HCEC 1CT (cell line): ENCODE measurements at regions not wholly inside any gene's neighbourhood (a gene's known extent, or its start where the extent isn't known, plus 50 kb on each side); places are given as distances from the start of the nearest gene placed in this dataset.
"Not testable (repeated sequence)": the region's sequence is repeated elsewhere in the genome, so short reads cannot be mapped to it uniquely, and the experiment has no call there.

ENCODE experiments used
- DNase-seq: peaks from one replicate; pipeline ENCODE4 v3.0.0-alpha.2; 2017

DNA sequence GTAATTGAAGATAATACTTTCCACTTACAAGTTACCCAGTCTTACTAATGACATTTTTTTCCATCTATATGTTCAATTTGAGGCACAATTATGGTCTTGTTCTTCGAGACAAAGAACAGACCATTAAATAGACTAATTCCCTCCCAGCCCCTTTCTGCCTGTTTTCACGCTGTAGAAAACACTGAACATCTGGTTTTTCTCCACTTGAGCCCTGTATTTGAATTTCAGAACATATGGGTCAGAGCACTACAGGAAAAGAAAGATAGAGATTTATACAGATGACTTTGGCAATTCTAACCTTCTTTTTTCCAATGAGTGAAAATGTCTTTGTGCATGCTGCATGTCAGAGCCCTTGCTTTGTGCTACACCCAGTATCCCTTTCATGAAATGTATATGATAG, 506.9 kb downstream of the LRRC70 start:
- DNase-seq, result no peak

- DNase-seq, result not testable (repeated sequence)
Measured at GRCh38 chr5:63083689-63084088, 505.1 kb downstream of the LRRC70 start.

GRCh38 chr5:63081402-63081801, 502.8 kb downstream of the LRRC70 start:
- DNase-seq, result no peak

- no peak for DNase-seq
Measured at GRCh38 chr5:63070001-63070400, 491.4 kb downstream of the LRRC70 start.

DNA sequence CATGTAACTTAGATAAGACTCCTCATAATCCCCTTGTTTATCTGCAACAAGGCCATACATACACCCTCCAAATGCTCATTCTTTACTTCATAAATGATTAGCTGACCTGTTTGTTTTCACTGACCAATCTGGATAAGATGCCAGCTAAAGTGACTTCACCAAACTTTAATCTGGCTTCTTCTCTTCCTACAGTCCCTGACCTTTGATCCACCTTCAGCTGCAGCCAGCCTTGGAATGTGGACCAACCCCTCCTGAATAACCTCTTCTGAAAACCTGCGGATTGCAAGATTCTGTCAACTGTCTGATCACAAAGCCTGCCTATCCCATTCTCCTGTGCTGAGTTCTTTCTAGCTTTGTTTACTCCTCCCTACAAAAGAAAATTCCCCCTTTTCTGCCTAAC, 476.8 kb downstream of the LRRC70 start:
- DNase-seq, result no peak

DNA sequence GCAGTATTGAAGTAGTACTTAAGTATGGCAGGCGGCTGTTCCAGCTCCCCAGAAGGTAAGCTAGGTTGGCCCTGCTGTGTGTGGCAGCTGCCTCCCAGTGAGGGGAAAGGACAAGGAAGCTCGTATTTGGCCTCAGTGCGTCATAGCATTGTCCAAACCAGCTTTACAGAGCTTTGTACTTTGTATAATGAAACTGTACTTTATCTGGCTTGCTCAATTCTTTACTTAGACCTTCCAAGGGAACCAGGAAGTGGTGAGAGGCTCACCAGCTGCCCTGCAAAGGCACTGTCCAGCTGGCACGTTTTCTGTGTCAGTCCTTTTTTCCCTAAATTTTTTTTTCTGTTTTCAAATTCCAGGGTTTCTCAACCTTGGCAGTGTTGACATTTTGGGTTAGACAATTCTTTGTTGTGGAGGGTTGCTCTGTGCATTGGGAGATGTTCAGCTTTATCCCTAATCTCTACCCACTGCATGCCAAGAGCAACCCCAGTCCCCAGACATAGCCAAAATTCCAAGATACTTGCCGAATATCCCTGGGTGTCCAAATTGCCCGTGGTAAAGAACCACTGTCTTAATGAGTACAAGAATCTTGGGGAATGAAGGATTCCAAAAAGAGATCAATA, 474.5 kb downstream of the LRRC70 start:
- DNase-seq, result no peak

DNA sequence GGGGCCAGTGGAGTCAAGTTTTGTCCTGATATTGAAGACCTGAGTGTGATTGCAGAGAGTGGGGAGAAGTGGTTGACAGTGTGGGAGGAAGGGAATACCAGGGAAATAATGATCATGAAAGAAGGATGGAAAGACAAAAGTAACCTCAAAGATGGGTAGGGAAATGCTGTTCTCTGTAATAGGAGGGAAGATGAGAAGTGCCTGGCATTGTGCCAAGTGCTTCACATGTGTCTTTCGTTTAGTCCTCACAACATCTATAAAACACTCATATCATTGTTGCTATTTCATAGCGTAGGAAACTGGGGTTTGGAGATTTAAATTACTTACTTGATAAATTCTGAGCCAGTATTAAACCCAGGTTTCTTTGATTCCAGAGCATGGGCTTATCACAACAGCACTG, 472.3 kb downstream of the LRRC70 start:
- DNase-seq, result no peak

- DNase-seq, result no peak
Measured at GRCh38 chr5:63049935-63050334, 471.3 kb downstream of the LRRC70 start.

DNA sequence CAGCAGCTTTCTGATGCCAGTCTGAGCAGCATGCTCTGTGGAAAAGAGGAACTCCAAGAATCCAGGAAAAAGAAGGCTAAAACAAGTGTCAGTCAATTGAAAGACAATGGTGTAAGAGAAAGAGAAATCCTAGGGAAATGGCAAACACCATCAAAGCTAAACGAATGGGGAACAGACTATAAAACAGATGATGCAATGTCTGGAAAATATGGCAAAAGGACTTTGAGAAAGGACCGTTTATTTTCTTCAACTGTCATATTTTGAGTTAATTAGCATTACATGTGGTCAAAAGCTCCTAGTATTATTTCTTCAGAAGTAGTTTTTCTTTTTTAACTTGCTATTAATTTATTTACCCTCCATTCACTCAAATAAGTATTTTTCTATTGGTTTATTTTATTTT, 465.2 kb downstream of the LRRC70 start:
- no peak for DNase-seq

- DNase-seq, result no peak
Measured at GRCh38 chr5:63032343-63032742, 453.7 kb downstream of the LRRC70 start.

DNA sequence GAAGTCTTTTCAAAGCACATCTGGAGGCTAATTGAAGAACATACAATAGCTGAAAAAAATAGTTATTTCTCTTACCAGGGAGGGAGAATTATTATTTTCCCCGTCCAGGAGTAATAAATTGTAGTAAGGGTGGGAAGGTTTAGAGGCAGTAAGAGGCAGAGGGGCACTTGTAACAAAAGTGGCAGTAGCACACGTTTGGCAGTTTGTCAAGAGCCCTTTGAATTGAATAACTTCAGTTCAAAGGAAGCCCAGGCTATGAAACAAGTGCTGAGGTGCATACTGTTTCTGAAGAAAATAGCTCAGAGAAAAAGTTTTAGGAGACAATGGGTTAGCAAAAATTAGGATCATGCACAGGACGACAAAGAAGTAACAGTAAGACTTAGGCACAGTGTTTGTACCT, 451.3 kb downstream of the LRRC70 start:
- DNase-seq, result no peak

DNA sequence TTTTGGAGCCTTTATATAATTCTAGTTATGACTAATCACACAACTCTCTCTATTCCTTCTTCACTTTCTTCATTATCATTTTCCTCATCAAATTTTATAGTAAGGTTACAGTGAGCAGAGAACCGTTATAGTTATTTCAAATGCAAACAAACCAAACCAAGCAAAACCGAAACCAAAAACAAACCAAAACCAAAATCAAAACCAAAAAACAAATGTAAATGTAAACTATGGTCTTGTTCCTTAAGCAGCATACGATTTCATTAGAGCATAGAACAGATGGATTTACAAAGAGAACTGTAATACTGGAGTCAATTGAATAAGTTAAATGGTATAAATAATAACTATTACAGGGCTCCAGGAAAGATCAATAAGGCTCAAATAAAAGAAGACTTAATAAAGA, 447.1 kb downstream of the LRRC70 start:
- DNase-seq, result no peak

- DNase-seq, result no peak
Measured at GRCh38 chr5:63022403-63022802, 443.8 kb downstream of the LRRC70 start.

GRCh38 chr5:63011158-63011557, 432.5 kb downstream of the LRRC70 start:
- DNase-seq, result no peak

DNA sequence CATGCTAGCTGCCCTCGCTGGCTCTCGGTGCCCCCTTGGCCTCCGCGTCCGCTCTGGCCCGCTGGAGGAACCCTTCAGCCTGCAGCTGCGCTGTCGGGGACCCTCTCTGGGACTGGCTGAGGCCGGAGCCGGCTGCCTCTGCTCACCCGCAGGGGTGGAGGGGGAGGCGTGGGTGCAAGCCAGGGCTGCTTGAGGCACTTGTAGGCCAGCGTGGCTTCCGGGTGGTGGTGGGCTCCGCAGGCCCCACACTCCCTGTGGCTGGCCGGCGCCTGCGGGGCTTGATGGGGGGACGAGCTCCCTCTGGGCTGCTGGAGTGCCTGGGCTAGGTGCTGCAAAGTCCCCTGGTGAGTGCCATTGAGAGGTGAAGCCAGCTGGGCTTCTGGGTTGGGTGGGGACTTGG, 429.6 kb downstream of the LRRC70 start:
- DNase-seq, result no peak

GRCh38 chr5:62994842-62995241, 416.2 kb downstream of the LRRC70 start:
- DNase-seq, result not testable (repeated sequence)

DNA sequence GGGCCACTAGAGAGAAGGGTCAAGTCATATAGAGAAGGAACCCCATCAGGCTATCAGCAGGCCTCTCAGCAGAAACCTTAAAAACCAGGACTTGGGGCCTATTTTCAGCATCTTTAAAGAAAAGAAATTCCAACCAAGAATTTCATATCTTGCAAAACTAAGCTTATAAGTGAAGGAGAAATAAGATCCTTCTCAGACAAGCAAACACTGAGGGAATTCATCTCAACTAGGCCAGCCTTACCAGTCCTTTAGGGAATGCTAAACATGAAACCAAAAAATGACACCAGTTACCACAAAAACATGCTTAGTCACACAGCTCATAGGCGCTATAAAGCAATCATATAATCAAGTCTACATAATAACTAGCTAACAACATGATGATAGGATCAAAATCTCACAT, 407.1 kb downstream of the LRRC70 start:
- DNase-seq, result no peak

- DNase-seq, result no peak
Measured at GRCh38 chr5:62982348-62982747, 403.7 kb downstream of the LRRC70 start.

DNA sequence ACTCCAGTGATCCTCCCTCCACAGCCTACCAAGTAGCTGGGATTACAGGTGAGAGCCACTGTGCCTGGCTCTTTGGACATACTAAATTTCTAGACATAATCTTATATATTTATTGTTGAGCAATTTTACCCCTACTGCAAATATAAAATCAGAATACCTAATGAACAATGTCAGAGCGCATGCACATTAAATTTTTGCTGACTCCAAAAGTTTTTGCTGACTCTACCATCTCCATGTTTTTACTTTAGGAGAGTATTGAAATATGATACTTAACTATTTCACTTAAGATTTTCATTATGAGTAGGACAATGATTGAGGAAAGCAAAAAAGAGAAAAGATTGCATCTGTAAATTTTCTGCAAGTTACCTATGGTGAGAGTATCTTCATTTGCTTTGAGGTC, 402.3 kb downstream of the LRRC70 start:
- DNase-seq, result no peak

GRCh38 chr5:62979472-62979871, 400.9 kb downstream of the LRRC70 start:
- no peak for DNase-seq

DNA sequence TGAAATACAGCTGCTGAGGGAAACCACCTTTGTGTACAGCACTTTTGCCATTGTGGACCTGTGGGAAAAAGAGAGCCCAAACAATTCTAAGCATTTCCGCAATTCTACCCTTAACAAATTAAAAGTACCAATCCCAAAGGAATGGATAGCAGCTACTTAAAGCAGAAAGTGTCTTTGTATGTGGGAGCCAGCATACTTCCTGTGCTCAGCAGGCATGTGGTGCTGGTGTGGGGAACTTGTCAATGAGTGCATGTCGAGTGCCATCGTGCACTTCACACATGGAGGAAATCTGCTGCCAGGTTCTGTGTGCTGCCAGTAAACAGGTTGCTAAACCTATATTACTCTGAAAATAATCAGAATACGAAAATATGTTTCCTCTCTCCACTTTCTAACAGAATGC, 399.0 kb downstream of the LRRC70 start:
- no peak for DNase-seq

DNA sequence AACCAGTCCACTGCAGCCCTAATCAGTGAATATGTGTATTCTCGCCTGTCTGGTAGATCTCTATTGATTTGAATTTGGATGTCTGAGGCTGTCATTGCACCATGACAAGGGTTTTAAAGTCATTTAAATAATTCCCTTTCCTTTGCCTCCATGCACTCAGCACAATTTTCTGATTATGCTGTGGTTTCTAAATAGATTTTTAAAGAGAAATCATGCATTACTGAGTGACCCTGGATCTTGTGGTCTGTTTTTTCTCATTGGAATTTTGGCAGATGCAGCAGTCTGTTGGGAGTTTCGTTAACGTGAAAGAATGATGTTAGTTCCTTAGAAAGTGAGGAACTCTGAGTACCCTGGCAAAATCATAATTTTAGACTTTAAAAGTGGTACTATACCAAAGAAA, 396.0 kb downstream of the LRRC70 start:
- no peak for DNase-seq

- no peak for DNase-seq
Measured at GRCh38 chr5:62969409-62970120, 390.9 kb downstream of the LRRC70 start.

DNA sequence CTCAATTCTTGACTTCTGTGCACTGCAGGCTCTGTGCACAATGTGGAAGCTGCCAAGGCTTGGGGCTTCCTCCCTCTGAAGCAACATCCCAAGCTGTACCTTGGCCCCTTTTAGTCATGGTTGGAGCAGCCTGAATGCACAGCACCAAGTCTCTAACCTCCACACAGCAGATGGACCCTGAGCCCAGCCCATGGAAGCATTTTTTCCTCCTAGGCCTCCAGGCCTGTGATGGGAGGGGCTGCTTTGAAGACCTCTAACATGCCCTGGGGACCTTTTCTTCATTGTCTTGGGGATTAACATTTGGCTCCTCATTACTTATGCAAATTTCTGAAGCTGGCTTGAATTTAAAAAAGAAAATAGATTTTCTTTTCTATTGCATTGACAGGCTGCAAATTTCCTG, 385.8 kb downstream of the LRRC70 start:
- no peak for DNase-seq

DNA sequence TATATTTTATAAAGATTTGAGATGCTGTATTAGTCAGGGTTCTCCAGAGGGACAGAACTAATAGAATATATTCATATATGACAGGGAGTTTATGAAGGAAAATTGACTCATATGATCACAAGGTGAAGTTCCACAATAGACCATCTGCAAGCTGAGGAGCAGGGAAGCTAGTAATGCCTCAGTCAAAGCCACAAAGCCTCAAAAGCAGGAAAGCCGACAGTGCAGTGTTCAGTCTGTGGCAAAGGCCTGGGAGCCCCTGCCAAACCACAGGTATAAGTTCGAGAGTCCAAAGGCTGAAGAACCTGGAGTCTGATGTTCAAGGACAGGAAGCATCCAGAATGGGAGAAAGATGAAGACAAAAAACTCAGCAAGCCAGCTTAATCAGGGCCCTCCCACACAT, 382.2 kb downstream of the LRRC70 start:
- DNase-seq, result no peak
